ENCODE measurements at regions not wholly inside any gene's neighbourhood (a gene's known extent, or its start where the extent isn't known, plus 50 kb on each side); places are given as distances from the start of the nearest gene placed in this dataset.

- no peak for DNase-seq
Observed at GRCh38 chr2:65532326-65532725, 99.9 kb upstream of the SPRED2 start.

- no peak for DNase-seq
Observed at GRCh38 chr2:65530547-65531320, 98.3 kb upstream of the SPRED2 start.

- no peak for DNase-seq
Observed at GRCh38 chr2:65529419-65529818, 97.0 kb upstream of the SPRED2 start.

GRCh38 chr2:65528241-65528574, 95.8 kb upstream of the SPRED2 start:
- DNase-seq, result no peak

- no peak for DNase-seq
Observed at GRCh38 chr2:65527451-65528240, 95.2 kb upstream of the SPRED2 start.

- no peak for DNase-seq
Observed at GRCh38 chr2:65525616-65526231, 93.3 kb upstream of the SPRED2 start.

- no peak for DNase-seq
Observed at GRCh38 chr2:65522922-65523321, 90.5 kb upstream of the SPRED2 start.

GRCh38 chr2:65518751-65519150, 86.4 kb upstream of the SPRED2 start:
- no peak for DNase-seq

GRCh38 chr2:65514555-65515195, 82.3 kb upstream of the SPRED2 start:
- DNase-seq, result no peak

GRCh38 chr2:65512783-65513182, 80.4 kb upstream of the SPRED2 start:
- no peak for DNase-seq

GRCh38 chr2:65511306-65511705, 78.9 kb upstream of the SPRED2 start:
- no peak for DNase-seq

- DNase-seq, result no peak
Observed at GRCh38 chr2:65508225-65508624, 75.8 kb upstream of the SPRED2 start.

GRCh38 chr2:65507102-65508069, 75.0 kb upstream of the SPRED2 start:
- no peak for DNase-seq

- DNase-seq, result no peak
Observed at GRCh38 chr2:65504814-65505697, 72.7 kb upstream of the SPRED2 start.

GRCh38 chr2:65504201-65504600, 71.8 kb upstream of the SPRED2 start:
- no peak for DNase-seq

- DNase-seq, result no peak
Observed at GRCh38 chr2:65503746-65504145, 71.3 kb upstream of the SPRED2 start.

GRCh38 chr2:65501836-65502235, 69.4 kb upstream of the SPRED2 start:
- DNase-seq, result no peak

GRCh38 chr2:65501074-65501473, 68.7 kb upstream of the SPRED2 start:
- no peak for DNase-seq

GRCh38 chr2:65500310-65501040, 68.1 kb upstream of the SPRED2 start:
- DNase-seq, result no peak

GRCh38 chr2:65499216-65499615, 66.8 kb upstream of the SPRED2 start:
- DNase-seq, result no peak

Measured in left kidney (tissue), 1 donor.